SU-DHL-6 (cell line): ENCODE measurements at regions not wholly inside any gene's neighbourhood (a gene's known extent, or its start where the extent isn't known, plus 50 kb on each side); places are given as distances from the start of the nearest gene placed in this dataset.

Source experiments
- H2AFZ ChIP-seq: fragments of 200-600 bp; sonication (generic); 2 replicates; pipeline ENCODE4 v1.6.1; 2014; ENCODE audit warnings: low read depth, mild to moderate bottlenecking, moderate library complexity, mixed read lengths, antibody characterized with exemption, low read length; ENCODE audit not compliant: severe bottlenecking
- H3F3A ChIP-seq: fragments of 200-600 bp; shearing (Covaris generic); 2 replicates; pipeline ENCODE4 v1.6.0; 2016; ENCODE audit warnings: antibody characterized with exemption, mild to moderate bottlenecking; ENCODE audit not compliant: insufficient read depth
- H3K27ac ChIP-seq: fragments of 200-600 bp; sonication (generic); 2 replicates; pipeline ENCODE4 v1.5.1; 2016; ENCODE audit warnings: low read depth, mild to moderate bottlenecking, low read length, moderate library complexity, mixed read lengths
- H3K27me3 ChIP-seq: fragments of 200-600 bp; sonication (generic), shearing (Covaris generic); 2 replicates; pipeline ENCODE4 v1.6.0; 2014; ENCODE audit warnings: mild to moderate bottlenecking, low read length
- H3K36me3 ChIP-seq: fragments of 200-600 bp; sonication (generic); 2 replicates; pipeline ENCODE4 v1.6.1; 2014; ENCODE audit warnings: mild to moderate bottlenecking, low read length, mixed read lengths
- H3K4me2 ChIP-seq: fragments of 300-600, 200-600 bp; shearing (Covaris generic), sonication (generic); 2 replicates; pipeline ENCODE4 v1.6.0; 2014; ENCODE audit warnings: low read length, low read depth, mild to moderate bottlenecking; ENCODE audit not compliant: poor library complexity, severe bottlenecking
- H3K4me3 ChIP-seq: fragments of 200-600 bp; sonication (generic); 2 replicates; pipeline ENCODE4 v1.5.1; 2014; ENCODE audit warnings: antibody characterized with exemption, low read length, mild to moderate bottlenecking, mixed read lengths; ENCODE audit not compliant: insufficient read depth, poor library complexity, severe bottlenecking
- H3K79me2 ChIP-seq: fragments of 200-600 bp; sonication (generic); 2 replicates; pipeline ENCODE4 v1.6.1; 2014; ENCODE audit warnings: mild to moderate bottlenecking, low read length, moderate library complexity; ENCODE audit not compliant: insufficient read depth
- H3K9ac ChIP-seq: fragments of 200-600 bp; sonication (generic); 2 replicates; pipeline ENCODE4 v1.7.0; 2014; ENCODE audit warnings: mild to moderate bottlenecking, low read length
- H3K9me2 ChIP-seq: fragments of 200-600 bp; sonication (generic); replicated peaks from 2 replicates; pipeline ENCODE4 v1.6.1; 2014; ENCODE audit warnings: low read length; ENCODE audit not compliant: insufficient read depth
- H3K9me3 ChIP-seq: fragments of 200-600 bp; sonication (generic); 2 replicates; pipeline ENCODE4 v1.6.1; 2014; ENCODE audit warnings: low read length, mixed read lengths; ENCODE audit not compliant: insufficient read depth
- H4K20me1 ChIP-seq: fragments of 200-600 bp; sonication (generic); 2 replicates; pipeline ENCODE4 v1.6.1; 2014; ENCODE audit warnings: low read depth, mild to moderate bottlenecking, antibody characterized with exemption, low read length, moderate library complexity, mixed read lengths
- EZH2phosphoT487 ChIP-seq: fragments of 200-600 bp; sonication (generic), shearing (Covaris generic); conservative IDR thresholded peaks from 2 replicates; pipeline ENCODE4 v1.6.1; 2018; ENCODE audit warnings: mild to moderate bottlenecking, antibody characterized with exemption, low read length, moderate library complexity, mixed read lengths
- TF ChIP-seq, protein P1 (sequence below): fragments of 200-600 bp; sonication (generic); IDR thresholded peaks from one replicate; pipeline ENCODE4 v1.5.1; 2017; ENCODE audit warnings: antibody characterized with exemption, mild to moderate bottlenecking, low read length, moderate library complexity; ENCODE audit not compliant: insufficient read depth, poor library complexity, severe bottlenecking

GRCh38 chrX:137427816-137428215 is 138.1 kb upstream of the ZIC3 start:
- Histone ChIP-seq H3K4me2 (no peak overlapping the region), H3K9me2 (no peaks in the 10 kb centered on the region), H3F3A (no peaks in the 10 kb centered on the region), H3K4me3 (no peak overlapping the region), H3K79me2 (no peaks in the 10 kb centered on the region), H3K27me3 (no peaks in the 10 kb centered on the region), H3K36me3 (no peaks in the 10 kb centered on the region), H3K9me3 (no peaks in the 10 kb centered on the region), H3K27ac (no peak overlapping the region), H3K9ac (no peak overlapping the region), H2AFZ (no peak overlapping the region), H4K20me1 (no peaks in the 10 kb centered on the region)
- no peak for TF ChIP-seq EZH2phosphoT487
- TF ChIP-seq, protein P1, sequence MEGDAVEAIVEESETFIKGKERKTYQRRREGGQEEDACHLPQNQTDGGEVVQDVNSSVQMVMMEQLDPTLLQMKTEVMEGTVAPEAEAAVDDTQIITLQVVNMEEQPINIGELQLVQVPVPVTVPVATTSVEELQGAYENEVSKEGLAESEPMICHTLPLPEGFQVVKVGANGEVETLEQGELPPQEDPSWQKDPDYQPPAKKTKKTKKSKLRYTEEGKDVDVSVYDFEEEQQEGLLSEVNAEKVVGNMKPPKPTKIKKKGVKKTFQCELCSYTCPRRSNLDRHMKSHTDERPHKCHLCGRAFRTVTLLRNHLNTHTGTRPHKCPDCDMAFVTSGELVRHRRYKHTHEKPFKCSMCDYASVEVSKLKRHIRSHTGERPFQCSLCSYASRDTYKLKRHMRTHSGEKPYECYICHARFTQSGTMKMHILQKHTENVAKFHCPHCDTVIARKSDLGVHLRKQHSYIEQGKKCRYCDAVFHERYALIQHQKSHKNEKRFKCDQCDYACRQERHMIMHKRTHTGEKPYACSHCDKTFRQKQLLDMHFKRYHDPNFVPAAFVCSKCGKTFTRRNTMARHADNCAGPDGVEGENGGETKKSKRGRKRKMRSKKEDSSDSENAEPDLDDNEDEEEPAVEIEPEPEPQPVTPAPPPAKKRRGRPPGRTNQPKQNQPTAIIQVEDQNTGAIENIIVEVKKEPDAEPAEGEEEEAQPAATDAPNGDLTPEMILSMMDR: no peak

DNA sequence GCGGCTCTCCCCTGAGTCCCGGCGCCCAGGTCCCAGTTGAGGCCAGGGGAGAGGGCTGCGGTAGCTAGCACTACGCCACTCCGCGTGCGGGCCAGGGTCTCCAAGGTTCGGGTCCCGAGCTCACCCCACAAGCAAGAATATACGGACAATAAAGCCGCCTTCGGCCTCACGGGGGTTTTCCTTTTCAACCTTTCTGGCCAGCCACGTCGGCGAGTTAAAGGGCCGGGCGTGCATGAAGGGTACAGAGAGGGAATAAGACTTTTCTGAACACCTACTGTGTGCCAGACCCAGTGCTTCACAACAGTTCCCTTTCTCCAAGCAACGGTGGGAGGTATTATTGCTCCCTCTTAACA is 138.5 kb upstream of the ZIC3 start:
- Histone ChIP-seq H3K36me3 (no peaks in the 10 kb centered on the region), H3K9me3 (no peaks in the 10 kb centered on the region), H2AFZ (no peak overlapping the region), H3K4me2 (no peak overlapping the region), H3K4me3 (no peak overlapping the region), H4K20me1 (no peaks in the 10 kb centered on the region), H3K79me2 (no peaks in the 10 kb centered on the region), H3F3A (no peaks in the 10 kb centered on the region), H3K27me3 (no peaks in the 10 kb centered on the region), H3K9me2 (no peaks in the 10 kb centered on the region), H3K9ac (no peak overlapping the region), H3K27ac (no peak overlapping the region)
- TF ChIP-seq, protein P1: no peak
- no peak for TF ChIP-seq EZH2phosphoT487

GRCh38 chrX:137426695-137427425 is 139.1 kb upstream of the ZIC3 start:
- Histone ChIP-seq H3K79me2 (no peaks in the 10 kb centered on the region), H3K9ac (no peak overlapping the region), H3K4me3 (no peak overlapping the region), H3K27me3 (no peaks in the 10 kb centered on the region), H3K9me3 (no peaks in the 10 kb centered on the region), H2AFZ (no peak overlapping the region), H3K27ac (no peak overlapping the region), H3K36me3 (no peaks in the 10 kb centered on the region), H3K9me2 (no peaks in the 10 kb centered on the region), H3F3A (no peaks in the 10 kb centered on the region), H4K20me1 (no peaks in the 10 kb centered on the region), H3K4me2 (no peak overlapping the region)
- TF ChIP-seq, protein P1: no peak
- no peak for TF ChIP-seq EZH2phosphoT487
